ENCODE measurements at regions not wholly inside any gene's neighbourhood (a gene's known extent, or its start where the extent isn't known, plus 50 kb on each side); places are given as distances from the start of the nearest gene placed in this dataset.

DNA sequence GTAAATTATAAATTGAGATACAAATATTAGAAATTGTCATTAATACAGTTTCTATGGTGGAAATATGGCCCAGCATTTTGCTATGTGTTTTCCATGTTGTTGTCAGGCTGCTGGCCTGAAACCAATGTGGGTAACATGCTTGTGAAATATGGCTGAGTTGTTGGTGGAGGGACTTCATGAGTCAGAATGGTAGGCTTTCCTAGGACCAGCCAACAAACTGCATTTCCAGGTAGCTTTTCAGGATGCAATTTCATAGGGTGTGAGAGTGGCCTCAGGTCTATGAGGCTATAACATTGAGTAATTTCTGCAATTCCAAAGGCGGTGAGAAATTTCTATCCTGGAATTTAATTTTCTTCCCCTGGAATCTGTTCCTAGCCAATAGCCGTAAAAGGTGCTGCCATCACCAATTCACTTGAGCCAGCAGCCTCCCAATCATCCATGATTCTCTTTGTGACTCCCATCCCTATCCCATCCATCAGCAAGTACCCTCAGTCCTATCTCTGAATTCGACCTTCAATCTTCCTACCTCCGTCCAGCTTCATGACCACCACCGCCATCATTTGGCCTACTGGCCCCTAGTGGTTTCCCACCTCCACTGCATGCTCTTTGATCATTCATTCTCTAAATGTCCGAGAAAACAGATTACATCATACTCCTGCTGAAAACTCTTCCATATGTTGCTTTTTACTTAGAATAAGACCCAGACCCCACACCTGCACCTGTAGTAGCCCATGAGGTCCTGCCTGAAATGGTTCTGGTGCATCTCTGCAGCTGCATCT is 276.6 kb upstream of the CFAP20DC start:
- DNase-seq, result no peak

DNA sequence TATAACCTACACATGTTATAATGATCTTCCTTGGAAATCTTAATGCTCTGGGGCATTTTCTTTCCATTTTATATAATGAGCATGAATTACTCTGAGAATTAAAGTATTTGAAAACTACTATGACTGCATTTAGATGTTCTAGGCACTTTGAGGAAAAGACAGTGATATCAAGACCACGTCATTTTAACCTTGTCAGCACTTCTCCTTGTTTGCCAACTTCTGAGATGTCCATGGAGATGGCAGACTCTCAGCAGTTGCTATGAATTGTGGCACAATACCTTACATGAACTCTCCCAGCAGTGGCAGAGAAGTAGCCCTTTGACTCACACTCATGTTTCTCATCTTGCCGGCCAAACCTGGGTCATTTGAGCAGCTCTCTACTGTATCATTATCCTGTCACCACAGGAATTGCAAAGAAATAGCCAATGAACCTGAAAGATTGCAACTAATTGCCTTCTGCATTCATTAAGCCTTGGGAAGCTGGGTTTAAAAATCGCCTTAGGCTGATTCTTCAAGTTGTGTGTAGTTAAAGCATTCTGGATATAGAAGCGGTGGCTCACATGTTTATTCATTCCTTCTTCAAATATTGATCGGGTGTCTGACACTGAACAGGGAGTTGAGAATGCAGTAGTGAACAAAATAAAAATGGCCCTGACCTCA is 272.2 kb upstream of the CFAP20DC start:
- DNase-seq, result no peak

DNA sequence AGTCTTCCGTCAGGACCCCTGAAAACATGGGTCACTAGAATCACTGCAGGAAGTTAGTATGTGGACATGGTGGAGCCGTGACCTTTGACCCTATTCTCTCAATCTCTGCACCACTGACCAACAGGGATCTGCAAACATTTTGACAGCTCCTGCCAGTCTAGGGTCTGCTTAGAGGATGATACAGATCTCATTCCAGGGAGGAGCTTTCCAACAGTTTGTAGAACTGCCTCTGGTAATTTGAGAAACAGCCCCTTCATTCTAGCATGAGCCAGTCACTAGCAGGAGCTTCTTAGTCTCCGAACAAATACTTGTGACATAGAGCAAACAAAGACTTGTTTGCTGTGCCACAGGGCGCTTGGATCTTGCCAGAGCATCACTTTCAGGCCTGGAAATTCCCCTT is 270.3 kb upstream of the CFAP20DC start:
- DNase-seq, result no peak

DNA sequence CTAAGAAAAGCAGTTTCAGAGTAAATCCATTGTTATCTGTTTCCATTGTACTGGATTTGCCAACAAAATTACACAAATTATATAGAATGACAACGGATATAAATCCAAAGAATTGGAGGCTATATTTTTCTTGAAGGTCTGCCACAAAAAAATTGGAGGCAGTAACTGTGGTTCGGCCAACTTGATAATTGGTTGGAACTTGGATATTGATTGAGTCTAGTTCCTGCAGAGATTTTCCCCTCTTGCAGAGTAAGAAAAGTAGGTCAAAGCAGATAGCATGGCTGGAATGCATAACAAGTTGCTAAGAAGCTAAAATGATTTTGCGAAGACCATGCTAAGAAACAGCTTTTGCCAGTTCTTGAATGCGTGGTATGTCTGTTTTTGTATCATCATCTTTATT is 269.6 kb upstream of the CFAP20DC start:
- DNase-seq, result no peak

DNA sequence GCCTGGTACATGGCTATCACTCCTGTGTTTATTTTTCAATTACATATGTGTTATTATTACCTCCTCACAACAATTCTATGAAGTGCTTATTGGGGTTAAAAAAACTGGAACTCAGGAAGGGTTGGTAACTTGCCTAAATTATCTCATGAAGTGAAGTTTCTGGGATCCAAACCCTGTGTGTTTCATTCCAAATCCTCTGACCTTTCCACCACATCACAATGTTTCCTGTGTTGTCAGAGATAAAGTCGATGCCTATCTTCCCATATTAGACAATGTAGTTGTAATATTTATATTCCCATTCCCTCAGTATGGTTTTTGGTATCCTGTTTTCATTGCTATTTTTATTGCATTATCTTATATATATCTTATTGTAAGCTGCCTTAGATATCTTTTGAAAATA is 269.1 kb upstream of the CFAP20DC start:
- no peak for DNase-seq

DNA sequence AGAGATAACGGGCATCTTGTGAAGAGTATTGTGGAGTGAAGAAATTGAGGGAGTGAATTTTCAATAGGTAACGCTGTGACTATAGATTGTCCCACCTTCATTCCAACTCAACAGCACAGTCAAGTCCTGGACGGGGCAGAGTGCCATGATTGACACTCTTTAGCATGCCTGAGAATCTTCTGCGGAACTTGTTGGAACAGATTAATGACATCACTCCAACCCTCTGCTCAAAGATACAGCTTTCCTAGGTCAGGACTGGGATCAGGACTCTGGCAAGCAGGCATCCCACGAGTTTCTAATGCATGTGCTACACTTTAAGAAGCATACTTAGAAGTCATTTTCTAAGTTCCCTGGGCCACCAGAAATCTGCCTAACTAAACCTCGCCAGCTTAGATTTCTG is 267.6 kb upstream of the CFAP20DC start:
- DNase-seq, result no peak

DNA sequence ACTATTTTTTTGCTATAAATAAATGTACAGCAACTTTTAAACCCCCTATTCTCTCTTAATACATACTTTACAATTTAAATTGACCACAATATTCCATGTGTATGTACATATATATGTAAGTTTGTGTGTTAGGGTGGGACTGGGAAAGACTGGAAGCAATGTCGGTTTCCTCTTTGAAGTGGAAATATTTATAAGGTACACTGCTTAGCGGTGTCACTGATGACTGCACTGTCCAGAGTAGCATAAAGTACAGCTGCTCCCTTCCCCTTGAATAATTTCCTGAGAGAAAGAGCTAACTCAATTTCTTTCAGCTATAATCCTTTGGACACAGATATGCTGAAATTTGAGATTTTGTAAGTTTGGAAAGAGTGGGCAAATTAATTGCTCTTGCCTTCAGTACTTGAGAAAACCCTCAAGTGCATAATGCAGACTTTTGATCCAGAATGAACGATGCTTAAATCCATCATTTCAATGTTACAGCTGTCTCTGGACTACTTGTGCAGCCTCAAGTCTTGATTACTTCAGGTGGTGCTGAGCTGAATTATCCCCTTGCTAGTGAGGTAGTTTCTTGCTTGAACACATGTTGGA is 267.0 kb upstream of the CFAP20DC start:
- no peak for DNase-seq

DNA sequence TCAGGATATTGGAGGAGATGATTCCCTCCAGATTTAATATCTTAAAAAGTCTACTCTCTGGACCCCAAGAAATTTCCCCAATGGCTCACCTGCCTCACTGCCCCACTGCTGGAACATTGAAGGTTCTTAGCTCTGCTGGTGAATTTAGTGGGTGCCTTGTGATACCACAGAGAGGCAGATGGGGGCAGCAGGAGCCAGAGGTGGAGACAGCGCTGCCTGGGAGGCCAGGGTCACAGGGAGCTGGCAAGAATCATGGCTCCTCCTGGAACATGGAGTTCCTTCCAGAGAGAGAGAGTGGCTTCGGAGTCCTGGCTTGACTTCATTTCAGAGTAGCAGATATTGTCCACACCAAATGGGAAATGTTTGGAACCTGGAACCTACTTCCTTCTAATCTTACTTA is 263.5 kb upstream of the CFAP20DC start:
- no peak for DNase-seq

DNA sequence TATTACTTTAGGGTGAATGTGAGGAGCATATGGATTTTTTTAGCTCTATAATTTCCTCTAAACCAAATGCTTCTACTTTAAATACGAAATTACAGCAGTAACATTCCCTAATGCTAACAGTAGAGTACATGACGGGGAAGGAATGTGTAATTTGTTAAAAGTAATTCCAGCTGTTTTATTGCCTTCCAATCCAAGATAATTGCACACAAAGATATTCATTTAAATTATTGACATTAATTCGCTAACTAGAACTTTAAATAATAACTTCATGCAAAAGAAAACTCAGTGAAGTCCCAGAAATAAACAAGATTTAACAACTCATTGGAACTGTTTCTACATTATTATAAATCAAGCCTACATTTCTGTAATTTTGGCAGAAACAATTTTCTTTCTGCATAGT is 261.4 kb upstream of the CFAP20DC start:
- no peak for DNase-seq

DNA sequence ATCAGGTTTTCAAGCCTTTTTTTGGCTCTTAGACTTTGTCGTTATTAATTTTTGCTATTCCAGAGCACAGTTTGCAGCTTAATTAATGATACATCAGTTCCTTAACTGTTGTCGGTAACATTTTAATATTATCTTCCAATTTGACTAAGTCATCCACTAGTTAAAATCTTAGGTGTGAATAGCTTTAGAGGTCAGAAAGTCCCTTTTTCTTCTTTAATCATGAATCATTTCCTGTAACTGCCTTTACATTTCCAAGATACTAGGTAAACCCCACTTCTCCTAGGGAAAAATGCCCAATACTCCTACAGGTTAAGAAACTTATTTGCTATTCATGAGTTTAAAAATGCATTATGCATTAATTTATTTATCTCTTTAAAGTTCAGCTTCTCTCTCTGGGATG is 260.9 kb upstream of the CFAP20DC start:
- no peak for DNase-seq

DNA sequence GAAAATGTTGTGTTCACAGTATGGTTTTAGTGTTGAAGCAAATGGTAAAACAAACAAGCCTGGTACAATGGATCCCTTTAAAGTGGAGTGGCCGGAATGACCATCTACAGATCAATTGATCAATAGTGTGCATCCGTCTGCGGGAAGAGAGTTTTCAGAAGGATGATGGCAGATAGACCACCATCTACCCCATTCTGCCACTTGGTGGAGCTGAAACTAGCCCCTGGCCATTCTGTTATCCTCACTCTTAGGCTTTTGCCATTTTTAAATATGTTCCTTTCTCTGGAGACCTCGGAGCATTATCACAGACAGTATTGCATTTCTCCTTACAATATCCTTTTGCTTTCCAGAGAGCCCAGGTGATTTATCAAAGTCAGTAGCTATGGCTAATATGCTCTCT is 258.9 kb upstream of the CFAP20DC start:
- no peak for DNase-seq

DNA sequence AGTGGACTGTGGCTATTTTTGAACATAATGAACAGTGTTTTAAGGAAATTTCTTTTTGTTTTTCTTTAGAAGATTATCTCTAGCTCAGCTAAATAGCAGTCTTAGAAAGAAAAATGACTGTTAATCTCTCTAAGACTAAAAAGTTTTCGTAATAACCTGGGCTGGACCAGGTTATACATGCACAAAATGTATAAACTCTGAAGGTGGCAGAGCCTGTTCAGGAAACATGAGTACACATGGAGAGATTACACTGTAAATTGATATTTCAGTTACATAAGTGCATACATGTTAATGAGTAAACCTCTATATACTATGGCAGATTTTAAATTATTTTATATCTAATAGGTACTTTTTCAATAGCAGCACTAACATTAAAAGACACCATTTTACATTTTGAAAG is 258.2 kb upstream of the CFAP20DC start:
- no peak for DNase-seq

DNA sequence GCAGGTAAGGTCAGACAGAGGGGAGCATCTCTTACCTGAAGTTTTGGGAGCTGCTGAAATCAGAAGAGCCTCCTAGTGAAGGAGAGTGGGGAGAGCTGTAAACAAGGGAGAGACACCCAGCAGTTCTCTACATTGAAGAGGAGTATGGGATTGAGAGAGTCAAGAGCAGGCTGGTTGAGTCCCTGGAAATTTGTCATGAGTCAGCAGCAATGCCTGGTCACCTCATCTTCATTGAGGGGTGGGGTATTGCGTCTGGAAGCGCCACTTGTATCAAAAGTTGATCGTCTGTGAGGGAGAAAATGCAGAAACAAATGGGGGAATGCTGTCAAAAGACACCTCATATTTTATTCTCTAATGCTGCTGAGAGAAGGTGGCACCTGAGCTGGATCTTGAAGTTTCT is 256.6 kb upstream of the CFAP20DC start:
- DNase-seq, result no peak

DNA sequence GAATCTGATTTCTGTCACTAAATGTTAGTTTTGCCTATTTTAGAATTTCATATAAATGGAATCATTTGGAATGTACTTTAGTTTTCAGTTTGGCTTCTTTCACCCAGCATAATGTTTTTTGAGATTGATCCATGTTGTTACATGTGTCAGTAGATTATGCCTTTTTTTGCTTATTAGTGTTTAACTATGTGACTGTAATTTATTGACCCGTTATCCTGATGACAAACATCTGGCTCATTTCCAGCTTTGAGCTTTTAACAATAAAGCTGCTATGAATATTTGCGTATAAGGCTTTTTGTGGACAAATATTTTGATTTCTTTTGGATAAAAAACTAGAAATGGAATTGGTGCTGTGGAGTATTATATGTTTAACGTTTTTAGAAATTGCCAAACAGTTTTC is 254.5 kb upstream of the CFAP20DC start:
- DNase-seq, result no peak

DNA sequence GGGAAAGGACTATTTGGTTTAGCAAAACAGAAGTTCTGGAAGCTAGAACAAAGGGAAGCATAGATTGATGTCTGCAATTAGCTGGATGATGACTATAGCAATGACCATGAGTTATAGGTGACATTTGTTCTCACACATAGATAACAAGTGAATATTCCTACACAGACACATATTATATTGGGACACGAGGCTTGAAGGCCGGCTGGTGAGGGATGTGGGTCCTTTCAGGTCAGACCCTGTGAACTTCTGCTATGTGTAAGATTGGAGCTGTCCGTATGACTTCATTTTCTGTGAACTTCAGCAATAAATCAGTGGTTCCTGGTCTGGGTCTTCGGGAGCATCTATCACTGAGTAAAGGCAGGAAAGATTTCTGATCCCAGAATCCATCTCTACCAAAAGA is 253.6 kb upstream of the CFAP20DC start:
- DNase-seq, result no peak

DNA sequence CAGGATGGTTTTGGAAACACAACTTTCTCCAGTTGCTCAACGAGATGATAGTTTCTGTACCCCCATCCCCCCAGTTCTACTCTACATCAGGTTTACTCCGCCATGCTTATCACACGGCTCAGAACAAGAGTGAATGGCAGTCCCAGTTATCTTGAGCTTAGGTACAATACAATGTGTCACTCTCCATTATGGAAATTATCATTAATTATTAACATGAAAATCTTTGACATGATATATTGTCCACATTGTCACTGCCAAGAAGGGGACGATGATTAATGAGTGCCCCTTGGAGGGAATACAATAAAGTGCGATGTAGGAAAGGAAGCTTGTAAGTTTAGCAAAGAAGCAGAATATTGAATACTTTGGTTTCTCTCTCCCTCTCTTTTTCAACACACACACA is 252.6 kb upstream of the CFAP20DC start:
- no peak for DNase-seq

DNA sequence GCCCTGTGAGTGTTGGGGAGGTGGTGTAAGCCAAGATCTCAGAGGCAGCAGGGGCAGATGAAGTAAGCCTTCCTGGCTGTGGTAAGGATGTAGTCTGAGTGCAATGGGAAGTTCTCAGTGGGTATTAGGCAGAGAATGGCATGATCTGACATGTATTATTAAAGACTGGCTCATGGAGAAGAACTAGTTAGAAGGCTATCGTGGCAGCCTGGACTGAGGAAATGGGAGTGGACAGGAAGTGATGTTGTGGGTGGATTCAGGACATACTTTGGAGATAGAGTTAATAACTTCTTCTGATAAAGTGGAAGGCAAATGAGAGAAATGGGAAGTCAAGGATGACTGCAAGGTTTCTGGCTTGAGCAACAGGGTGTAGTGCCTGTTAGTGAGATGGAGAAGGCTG is 250.9 kb upstream of the CFAP20DC start:
- no peak for DNase-seq

DNA sequence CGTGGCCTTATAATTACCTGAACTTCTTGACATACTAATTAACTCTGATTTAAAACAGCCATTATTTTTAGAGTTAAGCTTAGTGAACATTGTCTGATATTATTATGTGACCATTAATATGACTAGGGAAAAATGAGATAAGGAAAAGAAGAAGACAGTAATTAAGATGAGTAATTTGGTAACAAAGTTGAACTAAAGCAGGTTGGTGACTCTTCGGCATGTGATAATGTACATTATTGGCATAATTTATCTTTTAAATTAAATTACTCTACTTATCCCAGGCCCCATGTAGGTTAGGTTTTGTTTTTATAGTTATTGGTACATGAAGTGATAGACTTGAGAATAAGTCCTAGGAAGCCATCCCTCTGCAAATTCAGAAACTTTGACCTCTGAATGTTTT is 249.7 kb upstream of the CFAP20DC start:
- DNase-seq, result no peak

DNA sequence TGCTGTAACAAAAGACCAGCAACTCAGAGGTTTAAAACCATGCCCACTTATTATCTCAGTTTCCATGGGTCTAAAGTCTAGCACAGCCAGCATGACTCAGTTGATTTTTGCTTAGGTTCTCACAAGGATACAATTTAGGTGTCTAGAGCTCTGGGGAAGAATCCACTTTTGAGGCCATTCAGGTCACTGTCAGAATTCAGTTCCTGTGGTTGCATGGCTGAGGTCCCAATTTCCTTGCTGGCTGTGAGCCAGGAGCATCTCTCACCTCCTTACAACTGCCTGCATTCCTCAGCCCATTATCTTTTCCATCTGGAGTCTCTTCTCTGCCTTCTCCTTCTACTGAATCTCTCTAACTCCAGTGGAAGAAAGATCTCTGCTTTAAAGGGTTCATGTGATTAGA is 240.5 kb upstream of the CFAP20DC start:
- no peak for DNase-seq

DNA sequence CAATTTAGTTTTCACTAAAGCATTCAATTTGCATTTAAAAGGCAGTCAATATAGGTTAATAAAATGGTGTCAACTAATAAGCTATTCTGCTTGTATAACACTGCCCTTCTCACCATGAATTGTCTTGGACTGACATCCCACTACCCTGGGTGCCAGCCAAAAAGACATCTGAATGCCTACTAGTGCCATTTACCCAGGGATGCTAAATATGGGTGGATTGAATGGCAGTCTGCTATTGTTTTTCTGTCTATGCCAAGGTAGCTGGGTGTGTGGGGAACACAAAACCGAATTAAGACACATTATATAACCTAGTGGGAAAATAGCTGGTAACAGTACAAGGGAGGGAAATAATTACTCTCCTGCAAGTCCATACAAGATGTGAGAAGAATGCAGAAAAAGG is 240.0 kb upstream of the CFAP20DC start:
- no peak for DNase-seq

DNA sequence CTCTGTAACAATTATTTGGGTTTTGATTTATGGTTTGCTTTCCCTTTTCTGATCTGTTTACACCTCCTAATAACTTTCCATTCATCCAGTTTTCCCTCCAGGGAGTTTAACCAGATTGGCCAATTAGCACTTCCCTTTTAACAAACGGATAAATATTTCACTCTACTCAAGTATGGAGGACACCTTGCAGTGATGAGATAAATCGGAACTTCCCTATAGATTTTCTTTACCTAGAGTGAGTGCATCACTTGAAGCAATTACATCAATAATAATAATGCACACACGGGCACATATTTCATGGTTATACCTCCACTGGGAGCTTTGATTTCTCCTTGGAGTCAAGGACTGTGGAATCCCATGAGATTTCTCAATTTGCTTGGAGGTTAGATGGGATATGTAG is 239.1 kb upstream of the CFAP20DC start:
- DNase-seq, result no peak

DNA sequence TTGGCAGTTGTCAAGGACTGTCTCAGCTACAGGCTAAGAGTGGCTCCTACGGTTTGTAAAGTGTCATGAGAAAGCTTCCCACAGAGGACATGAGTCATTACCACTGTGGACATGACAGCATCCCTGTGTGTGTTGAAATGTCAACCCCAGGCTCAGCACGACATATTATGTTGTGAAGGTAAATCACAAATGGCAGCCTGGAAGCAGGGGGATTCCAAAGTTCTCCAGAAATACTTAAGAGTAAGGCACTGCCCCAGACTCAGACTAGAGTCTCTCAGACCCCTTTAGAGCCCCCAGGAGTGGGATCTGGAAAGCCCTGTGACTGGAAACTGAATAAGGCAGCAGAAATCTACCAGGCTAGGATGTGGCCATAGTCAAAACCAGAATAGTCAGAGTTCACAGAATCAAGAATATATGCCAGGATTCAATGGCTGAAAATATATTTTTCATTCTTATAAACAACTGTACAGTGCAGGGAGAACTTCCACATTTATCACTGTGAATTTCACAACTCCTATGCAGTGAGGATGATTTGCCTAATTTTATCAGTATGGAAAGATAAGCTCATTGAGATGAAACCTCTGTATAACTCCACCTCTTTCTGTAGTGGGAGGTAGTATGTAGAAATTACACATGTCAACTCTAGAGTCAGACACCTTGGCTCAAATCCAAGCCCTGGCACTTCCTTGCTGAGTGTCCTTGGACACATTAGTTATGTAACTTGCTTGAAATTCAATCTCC is 237.1 kb upstream of the CFAP20DC start:
- DNase-seq, result no peak

DNA sequence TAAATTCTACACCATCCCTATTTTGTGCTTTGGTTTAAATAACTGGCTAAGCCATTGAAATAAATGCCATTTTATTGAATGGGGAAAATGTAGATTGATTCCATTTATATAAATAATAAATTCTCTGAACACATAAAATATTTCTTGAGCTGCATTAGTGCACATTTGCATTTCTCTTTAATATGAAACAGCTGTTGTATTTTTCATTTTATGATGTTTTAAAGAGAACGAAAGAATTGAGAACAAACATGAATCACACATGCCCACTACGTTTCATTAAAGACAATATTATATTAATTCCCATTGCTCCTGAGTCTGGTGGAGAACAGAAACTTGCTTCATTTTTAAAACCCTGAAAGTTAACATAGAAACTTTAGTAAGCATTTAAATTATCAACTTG is 235.7 kb upstream of the CFAP20DC start:
- no peak for DNase-seq

DNA sequence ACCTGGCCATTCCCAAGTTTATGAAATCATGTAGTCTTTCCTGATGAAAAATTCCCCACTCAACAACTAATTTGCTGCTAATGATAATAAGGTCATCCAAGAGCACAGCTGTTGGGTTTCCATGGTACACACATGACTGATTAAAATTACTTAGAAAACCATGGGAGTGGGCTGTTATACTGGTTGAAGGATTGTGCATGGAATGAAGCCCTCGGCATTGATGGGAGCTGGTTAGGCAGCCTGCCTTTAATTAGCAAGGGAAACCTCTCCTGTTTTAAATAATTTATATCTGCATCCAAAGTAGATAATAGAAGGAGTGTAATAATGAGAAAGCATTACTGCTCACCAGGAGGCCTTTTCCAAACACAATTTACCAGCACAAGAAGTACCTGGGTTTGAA is 235.1 kb upstream of the CFAP20DC start:
- no peak for DNase-seq

Data from right forelimb (tissue), 1 donor.